ENCODE measurements at regions not wholly inside any gene's neighbourhood (a gene's known extent, or its start where the extent isn't known, plus 50 kb on each side); places are given as distances from the start of the nearest gene placed in this dataset.

- no peaks in the 10 kb centered on the region for H3K36me3 ChIP-seq (ENCODE audit: control insufficient read depth, insufficient read depth, low read length)
- no peak for TF ChIP-seq NFE2L2 (IDR thresholded peaks at IDR 0.05; ENCODE audit: low read depth, low read length)
- TF ChIP-seq ELK1 (IDR thresholded peaks at IDR 0.05; ENCODE audit: borderline replicate concordance, low read depth, low read length): no peak
- no peak for TF ChIP-seq RCOR1 (IDR thresholded peaks at IDR 0.05; ENCODE audit: insufficient replicate concordance, low read length)
- no peak for TF ChIP-seq BHLHE40 (IDR thresholded peaks at IDR 0.05; ENCODE audit: low read depth, low read length)
- TF ChIP-seq RAD21 (IDR thresholded peaks at IDR 0.05; ENCODE audit: low read length): no peak
- TF ChIP-seq USF2 (IDR thresholded peaks at IDR 0.05; ENCODE audit: low read depth, low read length): no peak
- TF ChIP-seq CHD1 (IDR thresholded peaks at IDR 0.05; ENCODE audit: low read depth, low read length): no peak
- TF ChIP-seq MAZ (IDR thresholded peaks at IDR 0.05; ENCODE audit: borderline replicate concordance, low read depth, low read length): no peak
- no peak for TF ChIP-seq CTCF (conservative IDR thresholded peaks at IDR 0.05; ENCODE audit: low read depth, low read length)
- no peak for TF ChIP-seq CEBPB (IDR thresholded peaks at IDR 0.05; ENCODE audit: low read depth, low read length)
- no peak for TF ChIP-seq MXI1 (IDR thresholded peaks at IDR 0.05; ENCODE audit: borderline replicate concordance, low read depth, low read length)
- no peak for TF ChIP-seq MAFK (IDR thresholded peaks at IDR 0.05; ENCODE audit: low read depth, low read length)
- TF ChIP-seq RFX5 (IDR thresholded peaks at IDR 0.05; ENCODE audit: low read depth, low read length): no peak
- no peak for TF ChIP-seq POLR2A (IDR thresholded peaks at IDR 0.05; ENCODE audit: low read depth, low read length)
- TF ChIP-seq FOS (IDR thresholded peaks at IDR 0.05; ENCODE audit: low read depth, low read length): no peak
- TF ChIP-seq SMC3 (IDR thresholded peaks at IDR 0.05; ENCODE audit: low read depth, low read length): no peak
- H3K4me3 ChIP-seq (ENCODE audit: insufficient read depth, low read depth, low read length): no peak overlapping the region
- H3K56ac ChIP-seq (ENCODE audit: extremely low read depth, insufficient read depth, low read length): no peak overlapping the region
- DNase-seq: no peak
- H3K14ac ChIP-seq (replicated peaks; ENCODE audit: low read depth, low read length): no peak overlapping the region
- no peak overlapping the region for H3K4ac ChIP-seq (ENCODE audit: low read depth, low read length)
- in situ Hi-C loops (cut with MboI; ENCODE audit: low sequenced_read_pairs): no loop called here
- no peak for ATAC-seq (ENCODE audit: low read depth)
- H2BK5ac ChIP-seq (ENCODE audit: low read depth, low read length, poor library complexity, severe bottlenecking): no peak overlapping the region
- no peak overlapping the region for H2AFZ ChIP-seq (replicated peaks; ENCODE audit: low read length, poor library complexity)
- no peaks in the 10 kb centered on the region for H3K4me1 ChIP-seq (ENCODE audit: control insufficient read depth, insufficient read depth, low read length)
- ChIA-PET CTCF (no interaction called here), POLR2A (ENCODE audit: unreplicated experiment) (no interaction called here)
- H2BK15ac ChIP-seq (ENCODE audit: low read depth, low read length): no peak overlapping the region
- no peak overlapping the region for H2BK20ac ChIP-seq (ENCODE audit: low read depth, low read length)
- no peaks in the 10 kb centered on the region for H3K9me3 ChIP-seq (ENCODE audit: control insufficient read depth, insufficient read depth, low read length)
- H3K9me1 ChIP-seq (ENCODE audit: insufficient read depth, low read length): no peaks in the 10 kb centered on the region
- no peak overlapping the region for H3K23ac ChIP-seq (ENCODE audit: low read depth, low read length)
- no peak overlapping the region for H4K91ac ChIP-seq (ENCODE audit: insufficient read depth, low read depth, low read length)
- no peak overlapping the region for H2AK9ac ChIP-seq (replicated peaks; ENCODE audit: low read depth, low read length, poor library complexity)
- dilution Hi-C loops (cut with HindIII; ENCODE audit: low sequenced_read_pairs, unreplicated experiment): no loop called here
- no peak overlapping the region for H4K5ac ChIP-seq (ENCODE audit: low read depth, low read length)
- H3K4me2 ChIP-seq (ENCODE audit: low read depth, low read length): no peak overlapping the region
- H3K27ac ChIP-seq (ENCODE audit: insufficient read depth, low read length): no peak overlapping the region
- intact Hi-C loops (cut with micrococcal nuclease): no loop called here
- H3K27me3 ChIP-seq (ENCODE audit: control insufficient read depth, insufficient read depth, low read length): 0 out of 2 replicates have a peak, but pooled peaks cover 1% of the 10 kb centered on the region
- H3K9ac ChIP-seq (ENCODE audit: low read depth, low read length): no peak overlapping the region
- BruUV-seq (replicated peaks): no TSS peak
- no peaks in the 10 kb centered on the region for H3K79me1 ChIP-seq (ENCODE audit: low read depth in 1 of 2, low read length in 2 of 2)
- 88% methylated on average over 3 of the region's 4 CpGs; no CpG with 5 or more reads in 1 of the 2 experiments for WGBS, 2 experiments (ENCODE audit: extremely low coverage in 2 of 2, insufficient read length in 1 of 2)
- H3K18ac ChIP-seq (ENCODE audit: low read depth, low read length): no peak overlapping the region
- no peak overlapping the region for H2BK120ac ChIP-seq (ENCODE audit: low read depth, low read length)
- no peak overlapping the region for H4K8ac ChIP-seq (ENCODE audit: low read depth in 2 of 2, low read length in 2 of 2)
- no peaks in the 10 kb centered on the region for H4K20me1 ChIP-seq (ENCODE audit: insufficient read depth, low read length)
- H2AK5ac ChIP-seq (ENCODE audit: low read depth, low read length): no peak overlapping the region
These were observed 121.8 kb upstream of the STOX2 start for GRCh38 chr4:183783306-183783705.
